IMR-90 (cell line): ENCODE measurements at regions not wholly inside any gene's neighbourhood (a gene's known extent, or its start where the extent isn't known, plus 50 kb on each side); places are given as distances from the start of the nearest gene placed in this dataset.

Experiments used
- ATAC-seq: fragments of 200-7000 bp; cut with Tn5 transposase; 2 replicates; pipeline ENCODE4 v1.9.1; 2020; ENCODE audit warnings: low read depth, mild to moderate bottlenecking, moderate library complexity
- BruUV-seq: library from RNA; stranded (reverse); fragments of 400-500 nt; replicated peaks from 2 replicates; lab custom pipeline; 2021; lab: Mats Ljungman, UMichigan
- CTCF ChIA-PET: fragments of 300-600 bp; formaldehyde crosslinking; extraction: SDS; loops from one replicate; lab custom pipeline; 2021; ENCODE audit warnings: antibody characterized with exemption; lab: Yijun Ruan, JAX
- POLR2A ChIA-PET: fragments of 300-600 bp; sonication (Branson Sonifier 250); formaldehyde crosslinking; loops from one replicate; lab custom pipeline; 2022; ENCODE audit warnings: antibody characterized with exemption; ENCODE audit not compliant: unreplicated experiment; lab: Charles Lee
- DNase-seq: peaks from one replicate; pipeline ENCODE4 v3.0.0; 2013
- H2AFZ ChIP-seq: replicated peaks from 2 replicates; pipeline ENCODE3; 2013; ENCODE audit warnings: low read length, mild to moderate bottlenecking; ENCODE audit not compliant: poor library complexity
- H2AK5ac ChIP-seq: 2 replicates; pipeline ENCODE4 v1.6.1; 2013; ENCODE audit warnings: low read depth, low read length, inconsistent platforms
- H2AK9ac ChIP-seq: replicated peaks from 2 replicates; pipeline ENCODE3; 2013; ENCODE audit warnings: mild to moderate bottlenecking, low read depth, low read length, moderate library complexity; ENCODE audit not compliant: poor library complexity
- H2BK120ac ChIP-seq: 2 replicates; pipeline ENCODE4 v1.6.1; 2013; ENCODE audit warnings: low read depth, low read length, inconsistent platforms
- H2BK15ac ChIP-seq: 3 replicates; pipeline ENCODE4 v1.6.1; 2013; ENCODE audit warnings: low read depth, low read length, inconsistent platforms
- H2BK20ac ChIP-seq: 2 replicates; pipeline ENCODE4 v1.6.1; 2013; ENCODE audit warnings: low read depth, mild to moderate bottlenecking, inconsistent platforms, low read length, moderate library complexity
- H2BK5ac ChIP-seq: 2 replicates; pipeline ENCODE4 v1.6.1; 2013; ENCODE audit warnings: mild to moderate bottlenecking, low read depth, low read length, inconsistent platforms; ENCODE audit not compliant: poor library complexity, severe bottlenecking
- H3K14ac ChIP-seq: replicated peaks from 2 replicates; pipeline ENCODE4 v1.6.1; 2013; ENCODE audit warnings: low read depth, low read length, inconsistent platforms
- H3K18ac ChIP-seq: 2 replicates; pipeline ENCODE4 v1.6.1; 2013; ENCODE audit warnings: low read depth, low read length, control low read depth
- H3K23ac ChIP-seq: 2 replicates; pipeline ENCODE4 v1.6.1; 2013; ENCODE audit warnings: low read depth, low read length, inconsistent platforms
- H3K27ac ChIP-seq: 2 replicates; pipeline ENCODE4 v1.5.1; 2013; ENCODE audit warnings: mild to moderate bottlenecking, control low read depth, low read length; ENCODE audit not compliant: insufficient read depth
- H3K27me3 ChIP-seq: 2 replicates; pipeline ENCODE4 v1.6.1; 2013; ENCODE audit warnings: low read length; ENCODE audit not compliant: control insufficient read depth, insufficient read depth
- H3K36me3 ChIP-seq: 2 replicates; pipeline ENCODE4 v1.6.1; 2013; ENCODE audit warnings: low read length, mixed read lengths; ENCODE audit not compliant: control insufficient read depth, insufficient read depth
- H3K4ac ChIP-seq: 2 replicates; pipeline ENCODE4 v1.6.1; 2013; ENCODE audit warnings: low read depth, low read length, inconsistent platforms
- H3K4me1 ChIP-seq: 2 replicates; pipeline ENCODE4 v1.6.1; 2013; ENCODE audit warnings: low read length, mixed read lengths; ENCODE audit not compliant: control insufficient read depth, insufficient read depth
- H3K4me2 ChIP-seq: 2 replicates; pipeline ENCODE4 v1.6.1; 2013; ENCODE audit warnings: low read depth, mild to moderate bottlenecking, control low read depth, low read length, moderate library complexity
- H3K4me3 ChIP-seq: 2 replicates; pipeline ENCODE4 v1.5.1; 2013; ENCODE audit warnings: low read depth, mild to moderate bottlenecking, control low read depth, low read length, moderate library complexity; ENCODE audit not compliant: insufficient read depth
- H3K56ac ChIP-seq: 2 replicates; pipeline ENCODE4 v1.6.1; 2013; ENCODE audit warnings: low read length, inconsistent platforms; ENCODE audit not compliant: insufficient read depth; ENCODE audit errors: extremely low read depth
- H3K79me1 ChIP-seq, 2 experiments: 2 replicates each; pipeline ENCODE4 v1.6.1; 2013; ENCODE audit warnings: low read length in 2 of 2, inconsistent platforms in 1 of 2, low read depth in 1 of 2
- H3K9ac ChIP-seq: 2 replicates; pipeline ENCODE4 v1.6.1; 2013; ENCODE audit warnings: low read depth, low read length, control low read depth
- H3K9me1 ChIP-seq: 2 replicates; pipeline ENCODE4 v1.6.1; 2013; ENCODE audit warnings: low read length, inconsistent platforms; ENCODE audit not compliant: insufficient read depth
- H3K9me3 ChIP-seq: 2 replicates; pipeline ENCODE4 v1.6.1; 2013; ENCODE audit warnings: low read length; ENCODE audit not compliant: control insufficient read depth, insufficient read depth
- H4K20me1 ChIP-seq: 2 replicates; pipeline ENCODE4 v1.6.1; 2013; ENCODE audit warnings: low read length, inconsistent platforms; ENCODE audit not compliant: insufficient read depth
- H4K5ac ChIP-seq: 2 replicates; pipeline ENCODE4 v1.6.1; 2013; ENCODE audit warnings: mild to moderate bottlenecking, low read depth, low read length, control low read depth
- H4K8ac ChIP-seq, 2 experiments: 2 replicates each; pipeline ENCODE4 v1.6.1; 2013; ENCODE audit warnings: low read depth in 2 of 2, low read length in 2 of 2, control low read depth in 1 of 2, inconsistent platforms in 1 of 2
- H4K91ac ChIP-seq: 2 replicates; pipeline ENCODE4 v1.6.1; 2013; ENCODE audit warnings: low read depth, low read length, inconsistent platforms; ENCODE audit not compliant: insufficient read depth
- CEBPB ChIP-seq: IDR thresholded peaks from 2 replicates; pipeline ENCODE4 v1.6.1; 2012; ENCODE audit warnings: low read depth, low read length, improper control_type of control experiment
- CHD1 ChIP-seq: IDR thresholded peaks from 2 replicates; pipeline ENCODE4 v1.6.1; 2012; ENCODE audit warnings: low read depth, low read length, improper control_type of control experiment
- NFE2L2 ChIP-seq: fragments of 150-350 bp; IDR thresholded peaks from 2 replicates; pipeline ENCODE4 v1.6.1; 2016; ENCODE audit warnings: low read depth, mild to moderate bottlenecking, low read length
- WGBS, 2 experiments: methylation state at CpG; one replicate each; pipeline versions ENCODE4 v1.1.5 to v1.1.7; 2013; ENCODE audit warnings: missing lambda C conversion rate in 2 of 2; ENCODE audit not compliant: insufficient read length in 1 of 2; ENCODE audit errors: extremely low coverage in 2 of 2; 5-methylcytosine and 5-hydroxymethylcytosine counted together
- dilution Hi-C: fragments of 300-500 bp; cut with HindIII; formaldehyde crosslinking; loops from one replicate; pipeline ENCODE4 v1.14.3; 2018; ENCODE audit warnings: low sequenced_read_pairs; ENCODE audit not compliant: unreplicated experiment
- in situ Hi-C: fragments of 300-500 bp; cut with MboI; formaldehyde crosslinking; loops from 3 replicates; pipeline ENCODE4 v1.14.3; 2019; ENCODE audit warnings: low sequenced_read_pairs, inconsistent platforms, mixed read lengths
- intact Hi-C: fragments of 100-400 bp; cut with micrococcal nuclease; formaldehyde crosslinking; loops from 2 replicates; pipeline ENCODE4 v1.10.0; 2022

GRCh38 chr12:60173224-60174170 is 577.7 kb downstream of the SLC16A7 start:
- Histone ChIP-seq H3K4me2 (no peak overlapping the region), H2BK15ac (no peak overlapping the region), H4K20me1 (no peaks in the 10 kb centered on the region), H2AK9ac (no peak overlapping the region), H3K36me3 (no peaks in the 10 kb centered on the region), H2AK5ac (peak overlapping the region; percentile 69; the same call in 1 of the 2 replicates), H3K27ac (no peak overlapping the region), H3K23ac (no peak overlapping the region), H2BK20ac (peak overlapping the region; percentile 39; the same call in 1 of the 2 replicates), H3K4me1 (peaks cover 4% of the 10 kb centered on the region; the same call in 1 of the 2 replicates), H4K5ac (peak overlapping the region; percentile 66; the same call in 1 of the 2 replicates), H3K9me3 (no peaks in the 10 kb centered on the region), H3K56ac (no peak overlapping the region), H2BK120ac (peak overlapping the region; percentile 72; the same call in 1 of the 2 replicates), H3K4ac (no peak overlapping the region), H3K9me1 (peaks cover 1% of the 10 kb centered on the region; the same call in 1 of the 2 replicates), H3K9ac (no peak overlapping the region), H3K27me3 (no peaks in the 10 kb centered on the region), H4K91ac (peak overlapping the region; percentile 38), H3K18ac (peak overlapping the region; percentile 67; the same call in 1 of the 2 replicates), H4K8ac (peak overlapping the region in 1 of 2 experiments; percentile 62; a peak in 1 of 4 replicates), H3K4me3 (no peak overlapping the region), H2BK5ac (peak overlapping the region; percentile 38), H2AFZ (no peak overlapping the region), H3K14ac (no peak overlapping the region; the same call in 1 of the 2 replicates), H3K79me1 (no peaks in the 10 kb centered on the region)
- BruUV-seq, result no TSS peak
- ATAC-seq, result no peak
- ChIA-PET CTCF (interaction anchor here (0.7 kb wide), 1 partner anchor 233 kb away, joined by 3 read pairs; no protein-coding TSS in a partner anchor), POLR2A (no interaction called here)
- TF ChIP-seq CHD1, result no peak
- peak; percentile 93 for TF ChIP-seq CEBPB
- TF ChIP-seq NFE2L2, result no peak
- in situ Hi-C loops (no loop called here), intact Hi-C loops (no loop called here), dilution Hi-C loops (no loop called here)
- no peak for DNase-seq
- WGBS, 2 experiments, result no CpG with 5 or more reads among the region's 9 CpGs
